B cell (primary cell): ENCODE measurements at regions not wholly inside any gene's neighbourhood (a gene's known extent, or its start where the extent isn't known, plus 50 kb on each side); places are given as distances from the start of the nearest gene placed in this dataset.

ENCODE experiments used
- ATAC-seq: fragments of 200-7000 bp; cut with Tn5 transposase; one replicate; pipeline ENCODE4 v1.10.0; 2021; ENCODE audit warnings: low read depth, mild to moderate bottlenecking, moderate number of reproducible peaks, moderate library complexity
- CTCF ChIA-PET: fragments of 350-600 bp; sonication (Branson Sonifier 250); formaldehyde crosslinking; loops from one replicate; lab custom pipeline; 2021; ENCODE audit warnings: antibody characterized with exemption, inconsistent platforms; lab: Charles Lee
- POLR2A ChIA-PET: fragments of 350-600 bp; sonication (Branson Sonifier 250); formaldehyde crosslinking; loops from one replicate; lab custom pipeline; 2021; ENCODE audit warnings: antibody characterized with exemption; lab: Charles Lee
- DNase-seq: peaks from one replicate; pipeline ENCODE4 v3.0.0; 2013
- H2AFZ ChIP-seq: 2 replicates; pipeline ENCODE4 v1.6.1; 2012; ENCODE audit warnings: mild to moderate bottlenecking, low read depth, low read length; ENCODE audit not compliant: insufficient read depth, poor library complexity, severe bottlenecking
- H3K27ac ChIP-seq, 2 donors: 1 replicate in 1 of 2; 2 replicates in 1 of 2; pipeline ENCODE4 v1.5.1; 2012 to 2013; ENCODE audit warnings: low read length in 2 of 2, mild to moderate bottlenecking in 2 of 2, moderate library complexity in 1 of 2
- H3K27me3 ChIP-seq, 4 experiments: fragments of 200-600 bp in 1 of 4; sonication (generic) in 1 of 4; replicated peaks in 1 of 4; 1 replicate in 2 of 4; 2 replicates in 2 of 4; pipeline versions ENCODE4 v1.6.1 to v1.7.0; 2013 to 2016; ENCODE audit warnings: low read length in 3 of 4, mild to moderate bottlenecking in 2 of 4, mixed read lengths in 1 of 4, moderate library complexity in 1 of 4; ENCODE audit not compliant: insufficient read depth in 4 of 4, control insufficient read depth in 3 of 4; ENCODE audit errors: control extremely low read depth in 1 of 4
- H3K36me3 ChIP-seq, 2 experiments: replicated peaks in 1 of 2; 1 replicate in 1 of 2; 2 replicates in 1 of 2; pipeline versions ENCODE4 v1.6.1 to v1.7.1; 2013; ENCODE audit warnings: low read length in 1 of 2; ENCODE audit not compliant: insufficient read depth in 2 of 2, control insufficient read depth in 1 of 2; ENCODE audit errors: control extremely low read depth in 1 of 2, extremely low read depth in 1 of 2
- H3K4me1 ChIP-seq, 2 donors: fragments of 200-600 bp in 1 of 2; sonication (generic) in 1 of 2; 1 replicate in 1 of 2; 2 replicates in 1 of 2; pipeline versions ENCODE4 v1.5.1 to v1.6.1; 2013 to 2017; ENCODE audit warnings: low read length in 2 of 2; ENCODE audit not compliant: control insufficient read depth in 2 of 2, insufficient read depth in 2 of 2
- H3K4me2 ChIP-seq: replicated peaks from 2 replicates; pipeline ENCODE3; 2012; ENCODE audit warnings: mild to moderate bottlenecking, low read depth, low read length; ENCODE audit not compliant: poor library complexity, severe bottlenecking
- H3K4me3 ChIP-seq, 5 experiments: fragments of 200-600 bp in 1 of 5; sonication (generic) in 1 of 5; 1 replicate in 3 of 5; 2 replicates in 2 of 5; pipeline versions ENCODE4 v1.5.1 to v1.7.0; 2011 to 2016; ENCODE audit warnings: low read length in 4 of 5, mild to moderate bottlenecking in 4 of 5, low read depth in 2 of 5, control low read depth in 1 of 5, moderate library complexity in 1 of 5; ENCODE audit not compliant: insufficient read depth in 1 of 5; ENCODE audit errors: control extremely low read depth in 1 of 5, extremely low read depth in 1 of 5
- H3K79me2 ChIP-seq: fragments of 200-600 bp; sonication (generic); one replicate; pipeline ENCODE4 v1.6.0; 2016; ENCODE audit warnings: low read length; ENCODE audit not compliant: control insufficient read depth, insufficient read depth
- H3K9ac ChIP-seq: fragments of 200-600 bp; sonication (generic); 2 replicates; pipeline ENCODE4 v1.6.1; 2017; ENCODE audit warnings: mild to moderate bottlenecking, low read length, moderate library complexity
- H3K9me3 ChIP-seq, 3 donors: one replicate each; pipeline versions ENCODE4 v1.6.1 to v1.7.1; 2013; ENCODE audit warnings: low read length in 2 of 3; ENCODE audit not compliant: control insufficient read depth in 2 of 3, insufficient read depth in 1 of 3; ENCODE audit errors: control extremely low read depth in 1 of 3
- H4K20me1 ChIP-seq: 2 replicates; pipeline ENCODE4 v1.6.0; 2012; ENCODE audit warnings: mild to moderate bottlenecking, low read length; ENCODE audit not compliant: insufficient read depth, control insufficient read depth, poor library complexity, severe bottlenecking
- H3K27ac Mint-ChIP-seq: one replicate; pipeline ENCODE4 v1.8.0; 2021; ENCODE audit warnings: mixed read lengths
- H3K27me3 Mint-ChIP-seq: one replicate; pipeline ENCODE4 v1.8.0; 2021; ENCODE audit warnings: mixed read lengths
- H3K4me1 Mint-ChIP-seq: one replicate; pipeline ENCODE4 v1.8.0; 2021; ENCODE audit warnings: mixed read lengths
- H3K4me3 Mint-ChIP-seq: one replicate; pipeline ENCODE4 v1.8.0; 2021; ENCODE audit warnings: mixed read lengths
- H3K9me3 Mint-ChIP-seq: one replicate; pipeline ENCODE4 v1.8.0; 2022; ENCODE audit warnings: mixed read lengths; ENCODE audit not compliant: insufficient read depth
- CTCF ChIP-seq: fragments of 200-600 bp; IDR thresholded peaks from one replicate; pipeline ENCODE4 v1.8.0; 2022; ENCODE audit warnings: antibody characterized with exemption, mild to moderate bottlenecking
- EZH2 ChIP-seq: IDR thresholded peaks from 2 replicates; pipeline ENCODE4 v1.6.1; 2012; ENCODE audit warnings: borderline replicate concordance, low read depth, mild to moderate bottlenecking, moderate library complexity, low read length; ENCODE audit not compliant: insufficient read depth, poor library complexity, severe bottlenecking
- WGBS: methylation state at CpG from one replicate; pipeline ENCODE4 v1.1.5; 2013; ENCODE audit warnings: missing lambda C conversion rate; ENCODE audit not compliant: insufficient coverage; 5-methylcytosine and 5-hydroxymethylcytosine counted together
- intact Hi-C: fragments of 100-400 bp; cut with micrococcal nuclease; formaldehyde crosslinking; loops from one replicate; pipeline ENCODE4 v1.10.0; 2022

GRCh38 chr13:72537782-72538181 lies 189.6 kb downstream of the MZT1 start:
- Histone ChIP-seq H2AFZ (no peak overlapping the region), H3K4me3 (no peak overlapping the region), H3K4me1 (no peaks in the 10 kb centered on the region), H3K9ac (no peak overlapping the region), H3K79me2 (no peaks in the 10 kb centered on the region), H4K20me1 (no peaks in the 10 kb centered on the region), H3K36me3 (no peaks in the 10 kb centered on the region), H3K27ac (no peak overlapping the region), H3K4me2 (no peak overlapping the region), H3K27me3 (no peaks in the 10 kb centered on the region), H3K9me3 (no peaks in the 10 kb centered on the region)
- POLR2A ChIA-PET = no interaction called here
- Mint-ChIP-seq H3K4me1 (no peaks in the 10 kb centered on the region), H3K4me3 (no peak overlapping the region), H3K9me3 (no peaks in the 10 kb centered on the region), H3K27me3 (no peaks in the 10 kb centered on the region), H3K27ac (no peak overlapping the region)
- intact Hi-C loops = no loop called here
- TF ChIP-seq EZH2 = no peak
- TF ChIP-seq CTCF = no peak
- no CpG with 5 or more reads among the region's 2 CpGs for WGBS
- DNase-seq (no peak), ATAC-seq (no peak)
- CTCF ChIA-PET = no interaction called here

GRCh38 chr13:72537395-72537780 lies 190.0 kb downstream of the MZT1 start:
- POLR2A ChIA-PET = no interaction called here
- H3K4me1 Mint-ChIP-seq = no peaks in the 10 kb centered on the region
- Histone ChIP-seq H3K27me3 (no peaks in the 10 kb centered on the region), H3K79me2 (no peaks in the 10 kb centered on the region), H3K36me3 (no peaks in the 10 kb centered on the region), H3K4me2 (no peak overlapping the region), H3K4me1 (no peaks in the 10 kb centered on the region), H4K20me1 (no peaks in the 10 kb centered on the region), H3K27ac (no peak overlapping the region), H3K9me3 (no peaks in the 10 kb centered on the region), H3K9ac (no peak overlapping the region), H3K4me3 (no peak overlapping the region), H2AFZ (no peak overlapping the region)
- H3K27me3 Mint-ChIP-seq = no peaks in the 10 kb centered on the region
- CTCF ChIA-PET = no interaction called here
- TF ChIP-seq EZH2 = no peak
- no peak for TF ChIP-seq CTCF
- H3K9me3 Mint-ChIP-seq = no peaks in the 10 kb centered on the region
- H3K4me3 Mint-ChIP-seq = no peak overlapping the region
- DNase-seq (no peak), ATAC-seq (no peak)
- H3K27ac Mint-ChIP-seq = no peak overlapping the region
- no CpG with 5 or more reads among the region's 2 CpGs for WGBS
- intact Hi-C loops = no loop called here
